Gastroesophageal sphincter (tissue), 3 donors: ENCODE measurements at regions not wholly inside any gene's neighbourhood (a gene's known extent, or its start where the extent isn't known, plus 50 kb on each side); places are given as distances from the start of the nearest gene placed in this dataset.

ENCODE experiments used
- CTCF ChIP-seq, 4 experiments: fragments of 200-600 bp in 2 of 4; fragments of 450-650 bp in 2 of 4; sonication (generic) in 1 of 4; IDR thresholded peaks; one replicate each; pipeline ENCODE4 v1.5.1; 2017 to 2019; ENCODE audit warnings: antibody characterized with exemption in 4 of 4, mild to moderate bottlenecking in 2 of 4, moderate library complexity in 2 of 4
- EP300 ChIP-seq: sonication (generic); formaldehyde crosslinking; IDR thresholded peaks from one replicate; pipeline ENCODE4 v1.6.1; 2017; ENCODE audit warnings: antibody characterized with exemption, mild to moderate bottlenecking
- POLR2A ChIP-seq, 2 donors: fragments of 450-650 bp; IDR thresholded peaks; one replicate each; pipeline ENCODE4 v1.6.1; 2017; ENCODE audit warnings: antibody characterized with exemption in 2 of 2, mild to moderate bottlenecking in 2 of 2, moderate library complexity in 1 of 2
- POLR2AphosphoS5 ChIP-seq: sonication (generic); formaldehyde crosslinking; IDR thresholded peaks from one replicate; pipeline ENCODE4 v1.6.1; 2017; ENCODE audit warnings: antibody characterized with exemption

DNA sequence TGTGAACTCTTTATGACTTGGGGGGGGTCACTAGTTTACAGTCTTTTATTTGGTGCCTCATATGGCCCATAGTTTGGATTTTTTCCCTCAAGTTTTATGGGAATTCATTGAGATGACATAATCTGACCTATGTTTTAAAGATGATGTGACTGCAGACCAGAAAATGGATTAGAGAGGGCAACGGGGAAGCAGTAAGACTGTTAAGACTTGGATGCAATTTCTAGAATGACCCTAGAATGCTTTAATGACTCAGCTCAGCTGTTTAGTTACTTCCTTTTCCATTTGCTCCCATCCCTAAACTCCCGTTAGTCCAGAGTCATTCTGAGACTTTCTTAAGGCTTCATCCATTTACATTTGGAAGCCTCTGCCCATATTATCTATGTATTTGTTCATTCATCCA, 59.9 kb upstream of the PDGFRA start:
- TF ChIP-seq POLR2AphosphoS5 (no peak), EP300 (no peak), CTCF (IDR thresholded peaks at IDR 0.05) (no peak), POLR2A (IDR thresholded peaks at IDR 0.05) (no peak)
